Glomerular visceral epithelial cell (primary cell): ENCODE measurements at regions not wholly inside any gene's neighbourhood (a gene's known extent, or its start where the extent isn't known, plus 50 kb on each side); places are given as distances from the start of the nearest gene placed in this dataset.
"Not testable (repeated sequence)": the region's sequence is repeated elsewhere in the genome, so short reads cannot be mapped to it uniquely, and the experiment has no call there.

Experiments used
- DNase-seq: peaks from one replicate; pipeline ENCODE4 v3.0.0-alpha.2; 2016; ENCODE audit errors: extremely low spot score

- DNase-seq, result no peak
Measured at GRCh38 chr10:16231734-16232435, 204.9 kb upstream of the PTER start.

- no peak for DNase-seq
Measured at GRCh38 chr10:16232441-16232840, 204.4 kb upstream of the PTER start.

- DNase-seq, result no peak
Measured at GRCh38 chr10:16234916-16235315, 201.9 kb upstream of the PTER start.

GRCh38 chr10:16242446-16242845 lies 194.4 kb upstream of the PTER start:
- DNase-seq, result no peak

GRCh38 chr10:16242859-16243613 lies 193.8 kb upstream of the PTER start:
- no peak for DNase-seq

- not testable (repeated sequence) for DNase-seq
Measured at GRCh38 chr10:16250136-16250535, 186.7 kb upstream of the PTER start.

DNA sequence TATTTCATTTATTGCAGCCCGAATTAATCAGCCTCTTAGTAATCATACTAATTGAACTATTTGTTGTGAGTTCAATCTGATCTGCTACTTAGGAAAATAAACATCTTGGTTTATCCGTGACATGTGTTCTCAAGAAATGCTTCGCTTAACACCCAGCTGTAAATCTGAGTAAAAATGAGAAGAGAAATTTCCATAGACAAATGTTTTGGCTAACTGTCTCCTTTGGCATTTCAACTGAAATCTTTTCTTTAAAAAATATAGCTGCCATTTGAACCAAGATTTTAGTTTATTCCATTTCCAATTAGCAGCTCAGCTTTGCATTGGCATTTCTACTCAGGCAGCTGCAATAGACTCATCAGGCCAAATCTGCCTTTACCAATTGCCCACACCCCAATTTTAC lies 180.5 kb upstream of the PTER start:
- DNase-seq, result no peak

DNA sequence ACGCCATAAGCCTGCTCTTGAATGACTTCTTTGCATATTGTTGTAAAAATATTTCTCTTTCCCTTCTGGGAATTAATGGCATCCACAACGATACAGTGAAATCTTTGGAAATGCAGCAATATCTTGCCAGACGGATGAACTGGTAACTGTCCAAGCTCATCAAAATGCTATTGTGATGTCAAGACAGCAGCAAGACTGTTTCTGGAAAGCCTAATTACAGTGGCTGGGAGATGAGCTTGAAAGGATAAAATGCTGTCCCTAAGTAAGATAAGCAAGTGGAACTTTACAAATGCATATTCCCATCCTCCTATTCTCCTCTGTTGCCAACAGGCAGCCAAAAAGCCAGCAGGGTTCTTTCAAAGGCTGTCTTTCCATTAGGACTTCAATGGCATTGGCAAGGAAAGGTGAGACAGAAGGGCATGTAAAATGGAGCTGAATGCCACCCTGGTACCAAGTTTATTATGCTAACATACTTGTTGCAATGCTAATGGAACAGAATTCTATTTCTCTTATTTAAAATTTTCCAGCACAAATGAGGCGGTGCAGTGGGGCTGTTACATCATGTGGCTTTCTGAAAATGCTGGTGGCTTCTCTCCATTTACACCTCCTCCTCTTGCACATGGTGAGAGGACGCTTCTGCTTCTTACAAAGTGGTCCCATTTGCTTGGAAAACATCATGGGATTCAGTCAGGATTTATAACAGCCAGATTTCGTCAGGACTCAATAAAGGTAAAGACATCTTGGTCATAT lies 178.3 kb upstream of the PTER start:
- DNase-seq, result no peak

DNA sequence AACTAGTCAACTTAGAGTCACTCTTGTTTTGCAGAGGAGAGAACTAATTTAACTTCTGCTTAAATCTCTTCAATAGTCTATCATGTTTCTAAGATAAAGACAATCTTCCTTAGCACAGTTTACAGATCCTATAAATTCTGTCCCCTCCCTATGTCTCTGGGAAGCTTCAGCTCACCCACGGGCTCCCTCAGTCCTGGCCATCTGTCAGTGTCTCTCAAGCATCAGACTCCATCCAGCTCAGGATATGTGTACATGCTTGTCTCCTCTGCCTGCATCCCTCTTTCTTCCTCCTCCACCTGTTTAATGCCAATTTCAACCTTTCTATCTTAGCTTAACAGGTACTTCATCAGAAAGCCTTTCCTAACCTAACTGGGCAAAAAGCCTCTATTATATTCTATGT lies 177.1 kb upstream of the PTER start:
- DNase-seq, result no peak

- no peak for DNase-seq
Measured at GRCh38 chr10:16260388-16260787, 176.4 kb upstream of the PTER start.

- no peak for DNase-seq
Measured at GRCh38 chr10:16271571-16271970, 165.2 kb upstream of the PTER start.

- no peak for DNase-seq
Measured at GRCh38 chr10:16274911-16275310, 161.9 kb upstream of the PTER start.

- no peak for DNase-seq
Measured at GRCh38 chr10:16280595-16280994, 156.2 kb upstream of the PTER start.

DNA sequence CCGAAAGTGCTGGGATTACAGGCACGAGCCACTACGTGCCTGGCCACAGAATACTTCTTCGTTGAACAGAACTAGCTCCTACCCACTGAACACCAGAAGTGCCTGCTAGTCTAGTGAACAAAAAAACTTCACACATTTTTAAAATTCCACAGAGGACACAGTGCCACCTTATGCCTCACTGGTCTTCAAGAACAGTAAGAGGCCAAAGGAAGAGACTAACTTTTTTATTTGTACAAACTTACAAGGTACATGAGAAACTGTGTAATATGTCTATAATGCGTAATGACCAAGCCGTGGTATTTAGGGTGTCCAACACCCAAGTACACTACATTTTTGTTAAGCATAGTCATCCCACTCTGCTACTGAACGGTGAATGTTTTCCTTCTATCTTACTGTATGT lies 144.4 kb upstream of the PTER start:
- no peak for DNase-seq

DNA sequence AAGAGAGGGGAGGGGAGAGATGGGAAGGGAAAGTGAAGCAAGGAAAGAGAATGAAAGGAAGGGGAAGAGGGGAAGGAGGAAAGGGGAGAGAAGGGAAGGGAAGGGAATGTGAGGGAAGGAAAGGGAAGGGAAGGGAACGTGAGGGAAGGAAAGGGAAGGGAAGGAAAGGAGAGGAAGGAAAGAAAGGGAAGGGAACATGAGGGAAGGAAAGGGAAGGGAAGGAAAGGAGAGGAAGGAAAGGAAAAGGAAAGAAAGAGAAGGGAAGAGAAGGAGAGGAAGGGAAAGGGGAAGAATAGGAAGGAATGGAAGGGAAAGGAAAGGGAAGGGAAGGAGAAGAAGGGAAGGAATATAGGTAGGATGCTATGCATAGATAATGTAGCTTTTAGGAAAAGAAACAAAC lies 139.7 kb upstream of the PTER start:
- no peak for DNase-seq

DNA sequence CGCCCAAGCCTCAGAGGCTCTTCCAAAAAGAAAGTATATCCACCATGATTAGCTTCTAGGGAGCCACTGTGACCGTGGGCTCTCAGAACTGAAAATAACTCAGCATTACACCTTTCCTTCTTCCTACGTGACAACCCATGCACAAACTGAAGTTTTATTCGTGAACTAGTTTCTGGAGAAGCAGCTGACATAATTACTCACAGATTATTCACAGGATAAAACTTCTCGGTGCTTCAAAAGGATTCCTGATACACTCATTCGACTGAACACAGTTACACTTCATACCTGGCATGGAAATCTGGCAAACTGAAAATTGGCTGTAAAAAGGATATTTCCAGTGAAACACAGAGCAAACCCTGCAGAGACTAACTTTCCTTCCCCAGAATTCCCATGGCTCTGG lies 139.2 kb upstream of the PTER start:
- no peak for DNase-seq

DNA sequence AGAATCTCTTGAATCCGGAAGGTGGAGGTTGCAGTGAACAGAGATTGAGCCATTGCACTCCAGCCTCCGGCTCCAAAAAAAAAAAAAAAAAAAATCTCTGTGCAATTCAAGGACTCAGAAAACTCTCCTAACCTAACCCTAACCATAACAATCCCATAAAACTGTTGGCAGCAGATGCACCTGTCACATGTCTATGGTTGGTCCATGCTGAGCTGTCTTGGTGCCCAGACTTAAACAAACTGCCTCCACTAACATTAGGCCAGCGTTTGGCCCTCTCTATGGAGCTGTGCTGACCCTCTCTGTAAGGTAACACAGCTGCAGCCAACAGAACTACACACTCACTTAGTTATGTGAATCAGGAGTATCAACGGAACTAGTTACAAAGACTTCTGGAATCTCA lies 132.5 kb upstream of the PTER start:
- no peak for DNase-seq

GRCh38 chr10:16310440-16310839 lies 126.4 kb upstream of the PTER start:
- no peak for DNase-seq

DNA sequence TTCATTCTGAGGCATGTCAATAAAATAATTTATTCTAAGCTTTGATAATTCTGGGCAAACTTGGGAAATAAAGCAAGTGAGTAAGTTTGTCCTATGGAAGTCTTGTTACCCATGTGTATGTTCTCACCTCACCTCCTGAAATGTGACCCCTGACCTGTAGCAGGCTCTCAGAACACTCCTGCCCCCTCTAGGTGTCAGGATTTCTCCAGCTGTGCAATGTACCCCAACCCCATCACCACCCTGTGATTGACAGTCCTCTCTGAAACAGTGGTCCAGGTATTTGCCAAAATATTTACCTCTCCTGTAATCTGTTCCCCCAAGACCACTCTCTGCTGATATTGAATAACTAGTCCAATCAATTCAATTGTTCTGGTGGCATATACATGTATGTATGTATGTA lies 122.6 kb upstream of the PTER start:
- no peak for DNase-seq

GRCh38 chr10:16316733-16317390 lies 119.9 kb upstream of the PTER start:
- no peak for DNase-seq

DNA sequence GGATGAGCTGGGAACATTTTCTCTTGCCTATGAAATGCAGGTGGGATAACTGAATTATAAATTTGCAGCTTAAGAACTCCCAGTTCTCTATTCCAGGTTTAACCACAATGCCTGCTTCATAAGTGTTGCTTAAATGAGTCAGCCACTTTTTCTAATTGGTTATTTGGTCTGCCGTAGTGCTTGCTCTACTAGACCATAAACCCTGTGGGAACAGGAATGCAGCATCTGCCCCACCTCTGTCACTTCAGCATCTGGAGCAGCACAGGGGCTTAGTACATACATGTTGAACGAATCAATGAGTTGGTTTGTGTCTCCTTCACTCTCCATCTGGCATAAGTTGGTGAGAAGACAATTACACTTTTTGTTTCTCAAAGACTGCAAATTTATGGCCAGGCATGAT lies 95.2 kb upstream of the PTER start:
- no peak for DNase-seq

DNA sequence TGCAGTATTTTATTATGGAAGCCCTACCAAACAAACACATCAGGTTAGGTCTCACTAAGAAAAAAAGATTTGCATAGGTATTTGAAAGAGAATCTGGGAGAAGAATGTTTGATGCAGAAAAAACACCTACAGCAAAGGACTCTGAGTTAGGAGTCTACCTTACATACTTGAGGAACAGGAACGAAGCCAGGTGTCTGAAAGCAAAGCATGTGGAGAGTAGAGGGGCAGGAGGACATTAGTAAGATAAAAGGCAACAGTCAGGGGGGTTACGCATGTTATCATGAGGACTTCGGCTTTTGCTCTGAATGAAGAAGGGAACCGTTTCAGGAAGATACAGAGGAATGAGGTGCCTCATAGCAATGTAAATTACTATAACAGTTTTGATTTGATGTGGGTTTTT lies 87.9 kb upstream of the PTER start:
- no peak for DNase-seq
